ENCODE measurements at regions not wholly inside any gene's neighbourhood (a gene's known extent, or its start where the extent isn't known, plus 50 kb on each side); places are given as distances from the start of the nearest gene placed in this dataset.

- TF ChIP-seq, protein P1, sequence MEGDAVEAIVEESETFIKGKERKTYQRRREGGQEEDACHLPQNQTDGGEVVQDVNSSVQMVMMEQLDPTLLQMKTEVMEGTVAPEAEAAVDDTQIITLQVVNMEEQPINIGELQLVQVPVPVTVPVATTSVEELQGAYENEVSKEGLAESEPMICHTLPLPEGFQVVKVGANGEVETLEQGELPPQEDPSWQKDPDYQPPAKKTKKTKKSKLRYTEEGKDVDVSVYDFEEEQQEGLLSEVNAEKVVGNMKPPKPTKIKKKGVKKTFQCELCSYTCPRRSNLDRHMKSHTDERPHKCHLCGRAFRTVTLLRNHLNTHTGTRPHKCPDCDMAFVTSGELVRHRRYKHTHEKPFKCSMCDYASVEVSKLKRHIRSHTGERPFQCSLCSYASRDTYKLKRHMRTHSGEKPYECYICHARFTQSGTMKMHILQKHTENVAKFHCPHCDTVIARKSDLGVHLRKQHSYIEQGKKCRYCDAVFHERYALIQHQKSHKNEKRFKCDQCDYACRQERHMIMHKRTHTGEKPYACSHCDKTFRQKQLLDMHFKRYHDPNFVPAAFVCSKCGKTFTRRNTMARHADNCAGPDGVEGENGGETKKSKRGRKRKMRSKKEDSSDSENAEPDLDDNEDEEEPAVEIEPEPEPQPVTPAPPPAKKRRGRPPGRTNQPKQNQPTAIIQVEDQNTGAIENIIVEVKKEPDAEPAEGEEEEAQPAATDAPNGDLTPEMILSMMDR (IDR thresholded peaks at IDR 0.05; ENCODE audit: low read length) = no peak
- TF ChIP-seq EZH2 (IDR thresholded peaks at IDR 0.05; ENCODE audit: borderline replicate concordance, low read length) = no peak
Measured at GRCh38 chr2:220556658-220557057, 929.2 kb downstream of the SLC4A3 start.

Measured in OCI-LY1 (cell line).